Esophagus muscularis mucosa (tissue), 4 donors: ENCODE measurements at regions not wholly inside any gene's neighbourhood (a gene's known extent, or its start where the extent isn't known, plus 50 kb on each side); places are given as distances from the start of the nearest gene placed in this dataset.

Experiments used
- DNase-seq: peaks from one replicate; pipeline ENCODE4 v3.0.0-alpha.2; 2017; ENCODE audit errors: extremely low spot score
- H3K27ac ChIP-seq, 4 donors: fragments of 200-600 bp; sonication (generic); replicated peaks in 1 of 4; 1 replicate in 3 of 4; 2 replicates in 1 of 4; pipeline ENCODE4 v1.5.1; 2016 to 2019; ENCODE audit warnings: mild to moderate bottlenecking in 1 of 4
- H3K27me3 ChIP-seq, 4 donors: fragments of 200-600 bp; sonication (generic); one replicate each; pipeline versions ENCODE4 v1.5.1 to v1.6.0; 2016 to 2019
- H3K36me3 ChIP-seq, 4 donors: fragments of 200-600 bp; sonication (generic); one replicate each; pipeline ENCODE4 v1.5.1; 2016 to 2019
- H3K4me1 ChIP-seq, 4 donors: fragments of 200-600 bp; sonication (generic); one replicate each; pipeline ENCODE4 v1.5.1; 2016 to 2019
- H3K4me3 ChIP-seq, 4 donors: fragments of 200-600 bp; sonication (generic); 1 replicate in 2 of 4; 2 replicates in 2 of 4; pipeline ENCODE4 v1.5.1; 2016 to 2019; ENCODE audit warnings: mild to moderate bottlenecking in 4 of 4, moderate library complexity in 1 of 4
- H3K9me3 ChIP-seq, 4 donors: fragments of 200-600 bp; sonication (generic); 1 replicate in 3 of 4; 2 replicates in 1 of 4; pipeline ENCODE4 v1.5.1; 2016 to 2019
- CTCF ChIP-seq, 3 experiments: fragments of 200-600 bp in 2 of 3; fragments of 450-650 bp in 1 of 3; sonication (generic) in 2 of 3; IDR thresholded peaks; one replicate each; pipeline ENCODE4 v1.5.1; 2017 to 2019; ENCODE audit warnings: antibody characterized with exemption in 3 of 3, mild to moderate bottlenecking in 2 of 3, moderate library complexity in 1 of 3
- EP300 ChIP-seq: sonication (generic); formaldehyde crosslinking; IDR thresholded peaks from one replicate; pipeline ENCODE4 v1.6.1; 2017; ENCODE audit warnings: antibody characterized with exemption
- POLR2A ChIP-seq: fragments of 450-650 bp; IDR thresholded peaks from one replicate; pipeline ENCODE4 v1.6.1; 2017; ENCODE audit warnings: antibody characterized with exemption, moderate library complexity, mild to moderate bottlenecking, low read depth
- POLR2AphosphoS5 ChIP-seq, 2 donors: sonication (generic); formaldehyde crosslinking; IDR thresholded peaks; one replicate each; pipeline ENCODE4 v1.6.1; 2017; ENCODE audit warnings: antibody characterized with exemption in 2 of 2
- WGBS: methylation state at CpG from one replicate; pipeline ENCODE4 v1.1.5; 2018; 5-methylcytosine and 5-hydroxymethylcytosine counted together
- intact Hi-C: fragments of 100-400 bp; cut with DNase I; formaldehyde crosslinking; loops from one replicate; pipeline ENCODE4 v1.15.1; 2023

GRCh38 chr11:19320827-19321226, 80.1 kb upstream of the E2F8 start:
- Histone ChIP-seq H3K27ac (no peak overlapping the region), H3K9me3 (no peaks in the 10 kb centered on the region), H3K4me1 (peaks cover 0 to 21% (median 13%) of the 10 kb centered on the region in 4 donors), H3K27me3 (peaks cover 0 to 10% (median 0%) of the 10 kb centered on the region in 4 donors), H3K4me3 (no peak overlapping the region), H3K36me3 (no peaks in the 10 kb centered on the region)
- 15% methylated on average over 1 of the region's 1 CpG for WGBS
- intact Hi-C loops = no loop called here
- TF ChIP-seq POLR2AphosphoS5 (IDR thresholded peaks at IDR 0.05) (no peak), CTCF (IDR thresholded peaks at IDR 0.05) (no peak), POLR2A (no peak), EP300 (no peak)
- DNase-seq = no peak

GRCh38 chr11:19316434-19316833, 75.7 kb upstream of the E2F8 start:
- intact Hi-C loops = loop anchor here (10.0 kb wide), 1 partner anchor 428 kb away; no protein-coding TSS in a partner anchor
- H3K36me3 ChIP-seq = no peaks in the 10 kb centered on the region
- H3K27ac ChIP-seq = no peak overlapping the region
- H3K4me1 ChIP-seq = peaks cover 0 to 21% (median 13%) of the 10 kb centered on the region in 4 donors
- WGBS = 24% methylated on average over 7 of the region's 7 CpGs
- H3K4me3 ChIP-seq = no peak overlapping the region
- TF ChIP-seq CTCF (IDR thresholded peaks at IDR 0.05) = no peak
- no peak for TF ChIP-seq POLR2A
- no peak for TF ChIP-seq POLR2AphosphoS5 (IDR thresholded peaks at IDR 0.05)
- TF ChIP-seq EP300 = no peak
- no peaks in the 10 kb centered on the region for H3K9me3 ChIP-seq
- peaks cover 0 to 3% (median 0%) of the 10 kb centered on the region in 4 donors for H3K27me3 ChIP-seq
- peak; percentile 92 for DNase-seq

GRCh38 chr11:19315511-19315910, 74.8 kb upstream of the E2F8 start:
- intact Hi-C loops = loop anchor here (10.0 kb wide), 1 partner anchor 429 kb away; no protein-coding TSS in a partner anchor
- Histone ChIP-seq H3K27me3 (peaks cover 0 to 6% (median 0%) of the 10 kb centered on the region in 4 donors), H3K27ac (no peak overlapping the region), H3K36me3 (no peaks in the 10 kb centered on the region), H3K4me1 (peaks cover 0 to 18% (median 13%) of the 10 kb centered on the region in 4 donors), H3K9me3 (no peaks in the 10 kb centered on the region), H3K4me3 (no peak overlapping the region)
- 95% methylated on average over 2 of the region's 2 CpGs for WGBS
- peak; percentile 82 for DNase-seq
- TF ChIP-seq EP300 (no peak), POLR2A (no peak), POLR2AphosphoS5 (IDR thresholded peaks at IDR 0.05) (no peak), CTCF (IDR thresholded peaks at IDR 0.05) (no peak)

GRCh38 chr11:19313140-19313539, 72.4 kb upstream of the E2F8 start:
- Histone ChIP-seq H3K36me3 (no peaks in the 10 kb centered on the region), H3K9me3 (no peaks in the 10 kb centered on the region), H3K27me3 (peaks cover 0 to 10% (median 0%) of the 10 kb centered on the region in 4 donors), H3K27ac (no peak overlapping the region), H3K4me1 (peaks cover 0 to 18% (median 13%) of the 10 kb centered on the region in 4 donors), H3K4me3 (no peak overlapping the region)
- intact Hi-C loops = loop anchor here (10.0 kb wide), 1 partner anchor 432 kb away; no protein-coding TSS in a partner anchor
- 32% methylated on average over 1 of the region's 1 CpG for WGBS
- no peak for DNase-seq
- TF ChIP-seq EP300 = no peak
- TF ChIP-seq POLR2A = no peak
- TF ChIP-seq POLR2AphosphoS5 (IDR thresholded peaks at IDR 0.05) = no peak
- no peak for TF ChIP-seq CTCF (IDR thresholded peaks at IDR 0.05)
